Subcutaneous abdominal adipose tissue (tissue), 5 donors: ENCODE measurements at regions not wholly inside any gene's neighbourhood (a gene's known extent, or its start where the extent isn't known, plus 50 kb on each side); places are given as distances from the start of the nearest gene placed in this dataset.

Source experiments
- H3K27ac ChIP-seq: one replicate; pipeline ENCODE4 v1.7.0; 2013; ENCODE audit warnings: low read depth, mild to moderate bottlenecking, inconsistent platforms, low read length, moderate library complexity
- H3K27me3 ChIP-seq, 5 donors: one replicate each; pipeline ENCODE4 v1.7.0; 2013; ENCODE audit warnings: low read length in 5 of 5, inconsistent platforms in 1 of 5; ENCODE audit not compliant: control insufficient read depth in 5 of 5, insufficient read depth in 4 of 5
- H3K36me3 ChIP-seq, 5 donors: one replicate each; pipeline ENCODE4 v1.7.0; 2013; ENCODE audit warnings: low read length in 5 of 5; ENCODE audit not compliant: control insufficient read depth in 5 of 5, insufficient read depth in 5 of 5
- H3K4me1 ChIP-seq, 5 donors: one replicate each; pipeline ENCODE4 v1.7.0; 2013; ENCODE audit warnings: low read length in 5 of 5, mild to moderate bottlenecking in 3 of 5, moderate library complexity in 1 of 5; ENCODE audit not compliant: control insufficient read depth in 5 of 5, insufficient read depth in 5 of 5
- H3K4me3 ChIP-seq, 5 donors: one replicate each; pipeline ENCODE4 v1.7.0; 2013; ENCODE audit warnings: low read length in 5 of 5, low read depth in 1 of 5
- H3K9ac ChIP-seq, 5 donors: one replicate each; pipeline ENCODE4 v1.7.0; 2013; ENCODE audit warnings: low read length in 5 of 5, mild to moderate bottlenecking in 4 of 5, moderate library complexity in 3 of 5
- H3K9me3 ChIP-seq, 5 donors: one replicate each; pipeline ENCODE4 v1.7.0; 2013; ENCODE audit warnings: low read length in 5 of 5; ENCODE audit not compliant: control insufficient read depth in 5 of 5
- donor health status: healthy.
- donor health status: healthy.
- donor health status: healthy.
- donor health status: healthy.
- donor health status: healthy.

DNA sequence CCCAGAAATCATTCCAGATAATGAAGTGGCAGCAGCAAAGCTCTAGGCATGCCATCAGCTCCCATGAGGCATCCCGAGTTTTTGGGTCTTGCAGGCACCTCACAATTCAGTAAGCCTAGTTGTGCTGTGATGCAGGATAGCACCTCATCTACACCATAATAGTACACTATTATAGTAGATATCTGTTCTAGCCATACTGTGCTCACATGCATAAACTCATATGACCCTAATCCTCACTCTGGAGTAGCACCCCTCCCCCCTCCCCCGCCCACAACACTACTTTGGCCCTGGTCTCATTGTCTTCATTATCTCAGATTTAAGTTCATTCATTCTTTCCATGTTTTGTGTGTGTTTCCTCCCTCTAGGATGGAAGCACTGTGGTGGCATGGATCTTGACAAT is 102.5 kb upstream of the PITX1 start:
- H3K36me3 ChIP-seq: no peaks in the 10 kb centered on the region
- H3K9ac ChIP-seq: no peak overlapping the region
- no peak overlapping the region for H3K27ac ChIP-seq
- peaks cover 0 to 7% (median 4%) of the 10 kb centered on the region in 5 donors for H3K4me1 ChIP-seq
- no peaks in the 10 kb centered on the region for H3K9me3 ChIP-seq
- no peak overlapping the region for H3K4me3 ChIP-seq
- peaks cover 0 to 5% (median 0%) of the 10 kb centered on the region in 5 donors for H3K27me3 ChIP-seq

DNA sequence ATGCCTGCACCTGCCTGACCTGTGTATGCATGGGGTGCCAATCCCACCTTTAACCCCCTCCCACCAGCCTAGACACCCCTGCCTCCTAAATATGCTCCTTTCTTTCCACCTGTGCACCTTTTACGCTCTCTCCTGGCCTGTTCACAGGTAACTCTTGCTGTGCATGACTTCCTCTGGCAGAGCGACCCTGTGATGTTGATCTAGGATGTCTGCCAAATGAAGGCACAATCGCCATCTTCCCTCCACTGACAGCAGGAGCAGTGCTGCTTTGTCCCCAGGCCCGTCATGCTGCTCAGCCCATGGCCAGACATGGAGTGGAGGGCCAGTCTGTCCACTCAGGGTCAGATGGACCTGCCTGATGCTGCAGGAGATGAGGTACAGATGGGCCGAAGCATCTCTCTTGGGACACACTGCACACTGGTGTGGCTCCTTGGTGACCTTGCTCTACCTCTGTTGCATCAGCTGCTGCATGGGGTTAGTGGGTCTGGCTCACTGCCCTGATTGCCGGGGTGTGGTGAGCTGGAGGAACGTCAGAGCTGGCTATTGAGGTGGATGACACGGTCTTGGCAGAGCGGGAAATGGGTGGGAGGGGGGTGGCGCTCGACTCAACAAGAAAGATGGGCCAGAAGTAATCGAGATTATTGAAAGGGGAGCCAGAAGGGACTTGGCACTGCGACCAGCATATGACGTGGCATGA is 101.7 kb upstream of the PITX1 start:
- no peak overlapping the region for H3K27ac ChIP-seq
- peaks cover 0 to 9% (median 0%) of the 10 kb centered on the region in 5 donors for H3K27me3 ChIP-seq
- H3K4me3 ChIP-seq: no peak overlapping the region

DNA sequence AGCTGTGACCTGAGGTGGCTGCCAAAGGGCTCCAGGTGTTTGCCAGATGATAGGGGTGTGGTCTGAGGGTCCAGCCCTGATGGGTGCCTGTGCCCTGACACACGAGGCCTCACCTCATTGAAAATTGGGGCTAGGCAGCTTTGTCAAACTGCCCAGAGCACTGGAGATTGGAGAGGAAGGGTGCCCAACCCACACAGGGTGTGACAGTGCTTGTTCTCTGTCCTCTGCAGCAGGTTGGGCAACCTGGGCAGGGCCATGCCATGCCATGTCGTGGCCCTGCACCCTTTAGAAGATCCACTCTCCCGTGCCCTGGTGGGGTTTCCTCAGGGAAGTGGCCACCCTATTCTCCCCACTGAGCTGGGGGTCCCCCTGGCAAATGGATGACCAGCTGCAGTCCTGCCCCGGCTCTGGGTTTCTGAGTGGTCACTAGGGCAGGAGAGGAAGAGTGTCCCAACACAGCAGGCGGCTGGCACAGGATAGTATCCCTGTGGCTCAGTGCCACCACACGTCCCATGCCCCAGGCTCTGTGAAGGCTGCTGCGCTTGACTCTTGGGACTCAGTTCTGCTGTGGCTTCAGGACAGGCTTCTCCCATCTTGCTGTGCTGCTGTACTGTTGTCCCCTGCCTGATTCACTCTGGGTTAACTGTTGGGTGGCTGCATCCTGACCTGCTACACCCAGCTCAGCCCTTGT is 100.8 kb upstream of the PITX1 start:
- Histone ChIP-seq H3K27ac (no peak overlapping the region), H3K4me3 (no peak overlapping the region), H3K27me3 (peaks cover 0 to 7% (median 0%) of the 10 kb centered on the region in 5 donors), H3K4me1 (peaks cover 0 to 7% (median 0%) of the 10 kb centered on the region in 5 donors), H3K9me3 (no peaks in the 10 kb centered on the region), H3K9ac (no peak overlapping the region), H3K36me3 (no peaks in the 10 kb centered on the region)

More for the DNA sequence above, 101.7 kb upstream of the PITX1 start:
- Histone ChIP-seq H3K4me1 (peaks cover 0 to 7% (median 4%) of the 10 kb centered on the region in 5 donors), H3K9me3 (no peaks in the 10 kb centered on the region), H3K36me3 (no peaks in the 10 kb centered on the region), H3K9ac (no peak overlapping the region)

DNA sequence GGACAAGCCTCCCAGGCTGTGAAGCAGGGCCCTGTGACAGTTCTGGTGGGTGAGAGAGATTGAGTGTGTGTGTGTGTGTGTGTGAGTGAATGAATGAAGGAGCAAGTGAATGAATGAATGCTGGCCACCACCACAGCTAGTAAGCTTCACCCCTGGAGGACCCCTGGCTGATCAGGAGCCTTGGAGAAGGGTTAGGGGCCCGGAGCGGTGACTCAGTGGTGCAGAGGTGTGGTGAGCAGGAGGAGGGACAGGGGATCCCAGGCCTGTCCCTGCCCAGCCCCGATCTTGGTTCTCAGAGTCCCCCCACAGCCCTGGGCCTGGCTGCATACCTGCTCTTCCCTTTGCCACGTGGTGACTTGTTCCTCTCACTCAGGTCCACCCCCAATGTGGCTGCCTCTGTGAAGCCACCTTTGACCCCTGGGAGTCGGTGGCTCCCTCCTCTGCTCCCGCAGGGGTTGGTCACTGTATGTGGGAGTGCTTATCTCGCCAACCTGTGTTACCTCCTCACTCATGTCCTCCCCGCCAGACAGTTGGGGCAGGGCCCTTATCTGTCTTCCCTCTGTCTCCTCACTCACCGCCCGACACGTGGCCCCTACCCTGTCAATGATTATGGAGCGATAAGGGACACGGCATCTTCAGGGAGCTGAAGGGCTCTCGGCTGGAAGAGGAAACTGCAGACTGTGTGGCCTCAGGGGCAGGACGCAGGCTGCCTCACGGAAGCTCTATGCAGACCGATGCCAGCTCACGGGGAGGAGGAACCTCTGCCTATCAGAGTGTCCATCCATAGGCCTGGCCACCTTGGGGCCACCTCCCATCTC is 99.9 kb upstream of the PITX1 start:
- Histone ChIP-seq H3K36me3 (no peaks in the 10 kb centered on the region), H3K9me3 (no peaks in the 10 kb centered on the region), H3K4me1 (peaks cover 0 to 7% (median 0%) of the 10 kb centered on the region in 5 donors), H3K27me3 (peaks cover 0 to 7% (median 0%) of the 10 kb centered on the region in 5 donors), H3K4me3 (no peak overlapping the region), H3K27ac (no peak overlapping the region), H3K9ac (no peak overlapping the region)

DNA sequence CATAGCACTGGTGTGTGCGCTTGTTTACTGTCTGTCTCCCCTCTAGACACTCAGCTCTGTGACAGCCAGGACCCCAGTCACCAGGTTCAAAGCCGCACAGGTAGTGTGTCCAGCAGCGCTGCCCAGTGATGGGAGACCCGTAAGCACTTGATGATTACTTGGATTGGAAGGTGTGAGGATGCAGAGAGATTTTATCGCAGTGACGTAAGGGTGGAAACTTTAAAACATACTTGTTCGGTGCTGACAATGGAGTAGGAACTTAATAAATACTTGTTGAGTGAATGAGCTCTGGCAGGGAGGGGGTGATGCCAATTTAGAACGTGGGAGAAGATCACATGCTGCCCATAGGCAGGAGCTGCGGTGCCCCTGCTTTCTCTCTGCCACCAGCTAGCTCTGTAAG is 99.2 kb upstream of the PITX1 start:
- H3K27ac ChIP-seq: no peak overlapping the region
- no peak overlapping the region for H3K4me3 ChIP-seq
- no peaks in the 10 kb centered on the region for H3K36me3 ChIP-seq
- no peak overlapping the region for H3K9ac ChIP-seq
- no peaks in the 10 kb centered on the region for H3K9me3 ChIP-seq
- H3K4me1 ChIP-seq: peaks cover 0 to 7% (median 0%) of the 10 kb centered on the region in 5 donors
- H3K27me3 ChIP-seq: peaks cover 0 to 7% (median 0%) of the 10 kb centered on the region in 5 donors

DNA sequence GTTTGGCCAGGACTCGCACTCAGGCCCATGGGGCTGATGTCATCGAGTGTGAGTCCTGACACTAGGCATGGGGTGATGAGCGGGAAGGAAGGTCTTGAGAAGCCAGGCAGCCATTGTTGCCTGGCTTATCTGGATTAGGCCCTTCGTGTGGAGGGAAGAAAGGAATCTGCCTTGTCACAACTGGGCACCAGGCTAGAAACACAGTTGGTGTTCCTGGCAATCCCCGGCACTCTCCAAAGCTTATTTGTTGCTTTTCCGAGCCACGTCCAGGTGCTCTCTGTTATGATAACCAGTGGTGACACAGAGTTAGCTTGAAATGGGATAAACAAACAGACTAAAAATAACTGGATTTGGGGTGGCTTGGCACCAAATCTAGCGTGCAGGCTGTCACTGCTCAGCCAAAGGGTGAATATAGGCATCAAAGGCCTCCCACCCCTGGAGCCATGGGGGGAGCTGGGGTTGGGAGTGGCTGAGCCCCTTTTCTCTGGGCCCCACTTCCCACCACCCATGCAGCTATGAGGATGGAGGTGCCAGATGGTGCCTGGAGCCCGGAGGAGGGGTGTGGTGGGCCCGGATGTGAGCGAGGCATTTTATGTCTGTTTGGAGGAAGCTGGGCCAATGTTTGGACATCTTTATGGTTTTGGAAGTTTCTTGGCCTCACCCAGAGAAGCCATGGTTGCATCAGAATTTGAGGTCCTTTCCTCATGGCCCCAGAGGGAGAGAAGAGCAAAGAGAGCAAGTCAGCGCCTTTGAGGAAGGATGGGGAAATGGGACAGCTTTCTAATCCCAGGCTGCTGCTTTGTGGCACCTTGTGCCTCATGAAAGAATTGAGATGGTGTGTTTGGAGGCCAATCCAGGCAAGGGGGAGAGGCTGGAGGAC is 98.0 kb upstream of the PITX1 start:
- H3K36me3 ChIP-seq: no peaks in the 10 kb centered on the region
- no peak overlapping the region for H3K4me3 ChIP-seq
- peaks cover 0 to 7% (median 0%) of the 10 kb centered on the region in 5 donors for H3K4me1 ChIP-seq
- no peak overlapping the region for H3K9ac ChIP-seq
- no peaks in the 10 kb centered on the region for H3K9me3 ChIP-seq
- H3K27ac ChIP-seq: no peak overlapping the region
- H3K27me3 ChIP-seq: peaks cover 0 to 10% (median 2%) of the 10 kb centered on the region in 5 donors

DNA sequence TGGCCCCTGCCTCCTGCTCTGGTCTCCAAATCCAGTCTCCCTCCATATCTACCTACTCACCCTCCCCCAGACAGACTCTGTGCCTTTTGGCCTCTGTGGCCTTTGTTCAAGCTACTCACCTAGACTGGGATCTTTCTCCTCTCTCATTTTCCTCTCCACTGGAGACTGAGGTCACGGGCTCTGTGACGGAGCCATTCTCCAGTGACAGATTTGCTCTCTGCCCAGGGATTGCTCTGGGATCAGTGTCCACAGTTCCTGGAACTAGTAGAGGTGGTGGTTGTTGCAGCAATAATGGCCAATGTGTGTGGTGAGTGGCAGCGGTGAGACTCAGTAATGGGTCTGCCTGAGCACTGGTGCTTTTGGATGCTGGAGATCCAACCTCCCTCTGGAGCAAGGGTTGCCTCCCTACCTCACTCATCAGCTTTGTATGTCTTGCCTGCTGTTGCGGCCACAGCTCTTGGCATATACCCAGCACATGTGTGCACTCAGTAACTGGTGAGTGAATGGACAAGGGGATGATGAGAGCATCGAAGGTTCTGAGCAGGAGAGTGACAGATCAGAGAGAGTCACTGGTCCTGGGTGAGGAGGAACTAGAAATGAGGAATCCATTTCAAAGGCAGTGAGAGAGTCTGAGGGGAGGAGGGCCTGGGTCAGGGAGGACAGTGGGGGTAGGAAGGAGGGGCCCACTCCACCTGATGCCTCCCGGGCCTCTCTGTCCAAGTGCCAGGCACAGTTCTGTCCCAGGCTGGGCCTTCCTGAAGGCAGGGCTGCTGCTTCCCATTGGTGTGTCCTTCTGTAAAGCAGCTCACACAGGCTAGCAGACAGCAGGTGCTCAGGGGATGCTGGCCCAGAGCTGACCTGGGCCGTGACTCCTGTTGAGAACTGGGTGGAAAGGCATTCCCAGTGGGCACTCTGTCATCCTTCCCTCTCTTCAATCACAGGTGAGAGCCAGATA is 96.5 kb upstream of the PITX1 start:
- Histone ChIP-seq H3K4me1 (peaks cover 0 to under 1% (median 0%) of the 10 kb centered on the region in 5 donors), H3K9ac (no peak overlapping the region), H3K9me3 (no peaks in the 10 kb centered on the region), H3K36me3 (no peaks in the 10 kb centered on the region), H3K27me3 (peaks cover 0 to 10% (median 4%) of the 10 kb centered on the region in 5 donors), H3K4me3 (no peak overlapping the region), H3K27ac (no peak overlapping the region)

DNA sequence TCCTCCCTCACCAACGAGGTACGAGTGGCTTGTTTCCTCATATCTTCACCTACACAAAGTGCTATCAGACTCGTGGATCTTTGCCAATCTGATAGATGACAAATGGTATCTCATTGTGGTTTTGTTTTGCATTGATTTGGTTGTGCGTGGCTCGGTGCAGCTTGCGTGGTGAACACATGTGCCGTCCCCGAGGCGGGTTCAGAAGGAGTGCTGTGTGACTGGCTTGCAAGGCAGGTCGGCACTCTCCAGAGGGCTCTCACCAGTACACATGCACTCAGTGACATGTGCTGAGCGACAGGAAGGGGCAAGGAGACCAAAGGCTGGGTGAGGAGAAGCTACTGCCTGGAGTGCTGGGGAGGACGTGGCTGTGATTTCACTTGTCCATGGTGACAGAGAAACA is 95.3 kb upstream of the PITX1 start:
- Histone ChIP-seq H3K9ac (no peak overlapping the region), H3K27ac (no peak overlapping the region), H3K4me3 (no peak overlapping the region), H3K36me3 (no peaks in the 10 kb centered on the region), H3K9me3 (no peaks in the 10 kb centered on the region), H3K27me3 (peaks cover 0 to 7% (median 4%) of the 10 kb centered on the region in 5 donors), H3K4me1 (no peaks in the 10 kb centered on the region)
